ENCODE measurements at regions not wholly inside any gene's neighbourhood (a gene's known extent, or its start where the extent isn't known, plus 50 kb on each side); places are given as distances from the start of the nearest gene placed in this dataset.

- Mint-ChIP-seq H3K27me3 (peaks cover 8% of the 10 kb centered on the region), H3K9me3 (no peaks in the 10 kb centered on the region), H3K36me3 (no peaks in the 10 kb centered on the region), H3K27ac (no peak overlapping the region), H3K4me3 (no peak overlapping the region), H3K4me1 (ENCODE audit: unreplicated experiment) (peaks cover 18% of the 10 kb centered on the region)
- TF ChIP-seq CTCF (conservative IDR thresholded peaks at IDR 0.05) = no peak
- no peak for DNase-seq (ENCODE audit: extremely low spot score, unreplicated experiment)
Measured at GRCh38 chr13:99652901-99653300, 151.6 kb downstream of the TM9SF2 start.

DNA sequence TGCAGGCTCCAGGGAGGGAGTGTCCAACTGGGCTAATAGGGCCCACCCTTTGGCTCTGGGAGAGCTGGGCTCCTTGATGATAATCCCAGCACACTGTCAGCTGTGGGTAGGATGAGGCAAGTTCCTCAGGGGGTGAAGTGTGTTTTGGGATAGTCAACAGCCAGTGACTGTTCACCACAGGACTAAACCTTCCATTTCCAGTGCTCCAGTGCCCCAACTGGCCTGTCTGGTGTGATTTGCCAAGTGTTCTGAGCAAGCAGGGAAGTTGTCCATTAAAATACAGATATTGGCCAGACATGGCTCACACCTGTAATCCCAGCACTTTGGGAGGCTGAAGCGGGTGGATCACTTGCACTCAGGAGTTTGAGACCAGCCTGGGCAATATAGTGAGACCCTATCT lies 150.9 kb downstream of the TM9SF2 start:
- H3K4me1 Mint-ChIP-seq (ENCODE audit: unreplicated experiment) = peaks cover 18% of the 10 kb centered on the region
- no peaks in the 10 kb centered on the region for H3K36me3 Mint-ChIP-seq
- H3K4me3 Mint-ChIP-seq = no peak overlapping the region
- DNase-seq (ENCODE audit: extremely low spot score, unreplicated experiment) = no peak
- peaks cover 5% of the 10 kb centered on the region for H3K27me3 Mint-ChIP-seq
- TF ChIP-seq CTCF (conservative IDR thresholded peaks at IDR 0.05) = no peak
- no peaks in the 10 kb centered on the region for H3K9me3 Mint-ChIP-seq
- H3K27ac Mint-ChIP-seq = no peak overlapping the region

- H3K9me3 Mint-ChIP-seq = no peaks in the 10 kb centered on the region
- peaks cover 7% of the 10 kb centered on the region for H3K4me1 Mint-ChIP-seq (ENCODE audit: unreplicated experiment)
- H3K4me3 Mint-ChIP-seq = no peak overlapping the region
- H3K27me3 Mint-ChIP-seq = peaks cover under 1% of the 10 kb centered on the region
- TF ChIP-seq CTCF (conservative IDR thresholded peaks at IDR 0.05) = no peak
- H3K36me3 Mint-ChIP-seq = no peaks in the 10 kb centered on the region
- H3K27ac Mint-ChIP-seq = no peak overlapping the region
- DNase-seq (ENCODE audit: extremely low spot score, unreplicated experiment) = no peak
Measured at GRCh38 chr13:99651016-99651415, 149.7 kb downstream of the TM9SF2 start.

DNA sequence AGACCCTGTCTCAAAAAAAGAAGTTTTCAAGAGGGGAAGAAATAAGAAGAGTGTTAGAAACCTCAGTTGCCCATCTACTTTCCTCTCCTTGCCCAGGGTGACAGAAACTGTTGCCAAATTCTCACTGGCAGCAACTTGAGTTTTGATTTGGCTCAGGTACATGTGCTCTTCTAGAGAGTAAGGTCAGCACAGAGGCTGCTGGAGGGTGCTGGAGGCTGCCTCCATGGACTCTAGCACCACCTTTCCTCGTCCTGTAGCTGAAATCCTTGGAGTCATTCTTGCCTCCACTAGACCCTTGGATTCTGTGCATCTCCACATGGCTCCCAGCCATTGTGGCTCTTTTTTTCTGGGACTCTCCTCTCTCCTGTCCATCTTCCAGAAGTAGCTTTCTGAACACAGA lies 149.1 kb downstream of the TM9SF2 start:
- H3K27ac Mint-ChIP-seq = no peak overlapping the region
- no peak for DNase-seq (ENCODE audit: extremely low spot score, unreplicated experiment)

GRCh38 chr13:99648927-99649326 lies 147.7 kb downstream of the TM9SF2 start:
- no peaks in the 10 kb centered on the region for H3K27me3 Mint-ChIP-seq
- no peak overlapping the region for H3K27ac Mint-ChIP-seq
- H3K36me3 Mint-ChIP-seq = no peaks in the 10 kb centered on the region
- H3K4me3 Mint-ChIP-seq = no peak overlapping the region
- no peak for DNase-seq (ENCODE audit: extremely low spot score, unreplicated experiment)
- no peak for TF ChIP-seq CTCF (conservative IDR thresholded peaks at IDR 0.05)
- H3K4me1 Mint-ChIP-seq (ENCODE audit: unreplicated experiment) = no peaks in the 10 kb centered on the region
- H3K9me3 Mint-ChIP-seq = no peaks in the 10 kb centered on the region

More for the DNA sequence above, 149.1 kb downstream of the TM9SF2 start:
- Mint-ChIP-seq H3K36me3 (no peaks in the 10 kb centered on the region), H3K27me3 (no peaks in the 10 kb centered on the region), H3K9me3 (no peaks in the 10 kb centered on the region), H3K4me3 (no peak overlapping the region), H3K4me1 (ENCODE audit: unreplicated experiment) (peaks cover 1% of the 10 kb centered on the region)
- TF ChIP-seq CTCF (conservative IDR thresholded peaks at IDR 0.05) = no peak

DNA sequence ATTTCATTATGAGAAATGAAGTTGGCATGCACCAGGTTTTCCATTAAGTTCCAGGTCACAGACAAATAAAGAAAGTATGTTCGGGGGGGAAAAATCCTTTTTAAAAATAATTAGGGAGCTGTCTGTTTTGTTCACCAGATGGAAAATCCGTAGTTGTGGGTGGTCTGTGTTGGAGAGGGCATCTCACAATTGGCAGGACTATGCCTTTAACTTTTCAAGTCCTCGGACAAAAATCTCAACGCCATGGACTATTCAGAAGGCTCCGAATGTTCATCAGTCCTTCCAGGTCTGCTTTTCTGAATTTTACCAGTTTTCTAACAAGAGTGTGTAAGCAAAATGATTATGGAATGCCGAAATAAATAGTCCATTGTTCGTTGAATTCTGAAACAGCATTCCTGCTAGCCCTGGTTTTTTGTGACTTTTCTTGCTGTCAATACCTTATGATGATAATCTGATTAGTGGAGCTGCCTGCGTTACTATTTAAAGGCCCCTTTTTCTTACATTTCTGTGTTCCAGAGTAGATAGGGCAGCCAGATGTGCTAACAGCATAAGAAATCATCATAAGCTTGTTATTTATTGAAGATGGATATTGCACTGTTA lies 146.9 kb downstream of the TM9SF2 start:
- TF ChIP-seq CTCF (conservative IDR thresholded peaks at IDR 0.05) = no peak
- Mint-ChIP-seq H3K4me1 (ENCODE audit: unreplicated experiment) (no peaks in the 10 kb centered on the region), H3K27ac (no peak overlapping the region), H3K9me3 (no peaks in the 10 kb centered on the region), H3K4me3 (no peak overlapping the region), H3K27me3 (no peaks in the 10 kb centered on the region), H3K36me3 (no peaks in the 10 kb centered on the region)
- DNase-seq (ENCODE audit: extremely low spot score, unreplicated experiment) = no peak
